Right lobe of liver (tissue), 4 donors: ENCODE measurements at regions not wholly inside any gene's neighbourhood (a gene's known extent, or its start where the extent isn't known, plus 50 kb on each side); places are given as distances from the start of the nearest gene placed in this dataset.

ENCODE experiments used
- POLR2A ChIP-seq: fragments of 450-650 bp; IDR thresholded peaks from one replicate; pipeline ENCODE4 v1.6.1; 2017; ENCODE audit warnings: antibody characterized with exemption, mild to moderate bottlenecking
- TF ChIP-seq, protein P1 (sequence below), 4 donors: fragments of 200-600 bp in 3 of 4; fragments of 450-650 bp in 1 of 4; IDR thresholded peaks; one replicate each; pipeline versions ENCODE4 v1.5.1 to v1.8.0; 2016 to 2022; ENCODE audit warnings: antibody characterized with exemption in 4 of 4, mild to moderate bottlenecking in 2 of 4
- donor health status: DM: no; HTN: no; CAD: no.
- donor health status: DM: no; HTN: no; CAD: no.
- donor health status: DM: no; HTN: yes; CAD: no.

DNA sequence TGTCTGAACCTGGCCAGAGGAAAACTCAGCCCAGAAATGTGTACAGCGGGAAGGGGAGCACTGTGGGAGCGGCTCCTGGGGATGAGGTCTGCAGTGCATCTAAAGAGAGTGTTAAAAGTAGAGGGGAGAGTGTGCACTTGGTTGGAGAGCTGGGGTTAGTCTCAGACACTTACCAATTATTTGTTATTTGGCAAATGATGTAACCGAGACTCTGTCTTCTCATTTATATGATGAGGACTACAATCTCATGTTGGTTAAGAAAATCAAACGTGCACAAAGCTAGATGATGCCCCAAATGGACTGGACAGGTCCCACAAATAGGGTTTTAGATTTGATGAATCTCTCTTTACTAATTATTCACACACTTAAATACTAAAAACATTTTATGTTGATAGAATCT lies 962.4 kb downstream of the GATA3 start:
- TF ChIP-seq, protein P1, sequence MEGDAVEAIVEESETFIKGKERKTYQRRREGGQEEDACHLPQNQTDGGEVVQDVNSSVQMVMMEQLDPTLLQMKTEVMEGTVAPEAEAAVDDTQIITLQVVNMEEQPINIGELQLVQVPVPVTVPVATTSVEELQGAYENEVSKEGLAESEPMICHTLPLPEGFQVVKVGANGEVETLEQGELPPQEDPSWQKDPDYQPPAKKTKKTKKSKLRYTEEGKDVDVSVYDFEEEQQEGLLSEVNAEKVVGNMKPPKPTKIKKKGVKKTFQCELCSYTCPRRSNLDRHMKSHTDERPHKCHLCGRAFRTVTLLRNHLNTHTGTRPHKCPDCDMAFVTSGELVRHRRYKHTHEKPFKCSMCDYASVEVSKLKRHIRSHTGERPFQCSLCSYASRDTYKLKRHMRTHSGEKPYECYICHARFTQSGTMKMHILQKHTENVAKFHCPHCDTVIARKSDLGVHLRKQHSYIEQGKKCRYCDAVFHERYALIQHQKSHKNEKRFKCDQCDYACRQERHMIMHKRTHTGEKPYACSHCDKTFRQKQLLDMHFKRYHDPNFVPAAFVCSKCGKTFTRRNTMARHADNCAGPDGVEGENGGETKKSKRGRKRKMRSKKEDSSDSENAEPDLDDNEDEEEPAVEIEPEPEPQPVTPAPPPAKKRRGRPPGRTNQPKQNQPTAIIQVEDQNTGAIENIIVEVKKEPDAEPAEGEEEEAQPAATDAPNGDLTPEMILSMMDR (IDR thresholded peaks at IDR 0.05), result no peak
- TF ChIP-seq POLR2A, result no peak
